Neural progenitor cell (in vitro differentiated cells): ENCODE measurements at regions not wholly inside any gene's neighbourhood (a gene's known extent, or its start where the extent isn't known, plus 50 kb on each side); places are given as distances from the start of the nearest gene placed in this dataset.

Source experiments
- DNase-seq: peaks from one replicate; pipeline ENCODE4 v3.0.0-alpha.2; 2016; ENCODE audit warnings: low spot score
- H2AFZ ChIP-seq: fragments of 200-600 bp; sonication (generic); replicated peaks from 2 replicates; pipeline ENCODE4 v1.6.1; 2016; ENCODE audit warnings: antibody characterized with exemption
- H3F3A ChIP-seq: fragments of 200-600 bp; sonication (generic); 2 replicates; pipeline ENCODE4 v1.6.1; 2016; ENCODE audit warnings: antibody characterized with exemption, low read depth
- H3K27ac ChIP-seq: fragments of 200-600 bp; sonication (generic); 2 replicates; pipeline ENCODE4 v1.5.1; 2016; ENCODE audit warnings: mild to moderate bottlenecking
- H3K27me3 ChIP-seq: fragments of 200-600 bp; sonication (generic); 2 replicates; pipeline ENCODE4 v1.6.1; 2016; ENCODE audit warnings: mild to moderate bottlenecking, moderate library complexity
- H3K36me3 ChIP-seq: fragments of 200-600 bp; sonication (generic); 2 replicates; pipeline ENCODE4 v1.5.1; 2016
- H3K4me1 ChIP-seq: fragments of 200-600 bp; sonication (generic); 2 replicates; pipeline ENCODE4 v1.6.1; 2016; ENCODE audit warnings: mixed run types
- H3K4me2 ChIP-seq: fragments of 200-600 bp; sonication (generic); 2 replicates; pipeline ENCODE4 v1.6.1; 2016
- H3K4me3 ChIP-seq: fragments of 200-600 bp; sonication (generic); 2 replicates; pipeline ENCODE4 v1.5.1; 2016
- H3K79me2 ChIP-seq: fragments of 200-600 bp; sonication (generic); 2 replicates; pipeline ENCODE4 v1.6.1; 2016; ENCODE audit warnings: low read depth
- H3K9ac ChIP-seq: fragments of 200-600 bp; sonication (generic); 2 replicates; pipeline ENCODE4 v1.6.1; 2016
- H3K9me3 ChIP-seq: fragments of 200-600 bp; sonication (generic); 2 replicates; pipeline ENCODE4 v1.5.1; 2016; ENCODE audit warnings: low read depth
- H4K20me1 ChIP-seq: fragments of 200-600 bp; sonication (generic); 2 replicates; pipeline ENCODE4 v1.6.1; 2016; ENCODE audit warnings: low read depth
- H3K27ac Mint-ChIP-seq: 3 replicates; pipeline ENCODE4 v1.8.0; 2021; ENCODE audit warnings: mixed read lengths
- H3K27me3 Mint-ChIP-seq: 2 replicates; pipeline ENCODE4 v1.8.0; 2022; ENCODE audit warnings: low read depth, mild to moderate bottlenecking, inconsistent platforms, moderate library complexity, mixed read lengths; ENCODE audit not compliant: insufficient read depth
- H3K36me3 Mint-ChIP-seq: 3 replicates; pipeline ENCODE4 v1.8.0; 2021; ENCODE audit warnings: mixed read lengths
- H3K4me1 Mint-ChIP-seq: 3 replicates; pipeline ENCODE4 v1.8.0; 2021; ENCODE audit warnings: mixed read lengths
- H3K4me3 Mint-ChIP-seq: 3 replicates; pipeline ENCODE4 v1.8.0; 2021; ENCODE audit warnings: mild to moderate bottlenecking, moderate library complexity, mixed read lengths
- H3K9me3 Mint-ChIP-seq: 3 replicates; pipeline ENCODE4 v1.8.0; 2020; ENCODE audit warnings: mixed read lengths
- CTCF ChIP-seq: fragments of 200-600 bp; sonication (generic); IDR thresholded peaks from 2 replicates; pipeline ENCODE4 v1.5.1; 2017; ENCODE audit warnings: antibody characterized with exemption, mild to moderate bottlenecking
- EZH2 ChIP-seq: fragments of 200-600 bp; sonication (generic); IDR thresholded peaks from 2 replicates; pipeline ENCODE4 v1.6.1; 2017; ENCODE audit warnings: antibody characterized with exemption, mild to moderate bottlenecking, moderate library complexity
- EZH2phosphoT487 ChIP-seq: fragments of 200-600 bp; sonication (generic); IDR thresholded peaks from 2 replicates; pipeline ENCODE4 v1.6.1; 2017; ENCODE audit warnings: antibody characterized with exemption

GRCh38 chr14:53842938-53843337, 113.7 kb downstream of the BMP4 start:
- H3K36me3 ChIP-seq, result no peaks in the 10 kb centered on the region
- no peaks in the 10 kb centered on the region for H3K79me2 ChIP-seq
- no peak overlapping the region for H2AFZ ChIP-seq
- no peaks in the 10 kb centered on the region for H3F3A ChIP-seq
- DNase-seq, result no peak
- no peaks in the 10 kb centered on the region for H3K27me3 ChIP-seq
- no peaks in the 10 kb centered on the region for H3K4me1 Mint-ChIP-seq
- peaks cover 3% of the 10 kb centered on the region for H3K9me3 Mint-ChIP-seq
- H3K27ac ChIP-seq, result no peak overlapping the region
- TF ChIP-seq EZH2 (no peak), CTCF (no peak), EZH2phosphoT487 (no peak)
- H3K4me1 ChIP-seq, result no peaks in the 10 kb centered on the region
- H3K9me3 ChIP-seq, result no peaks in the 10 kb centered on the region
- H3K27ac Mint-ChIP-seq, result no peak overlapping the region
- H3K4me3 Mint-ChIP-seq, result no peak overlapping the region
- no peak overlapping the region for H3K4me2 ChIP-seq
- H3K4me3 ChIP-seq, result no peak overlapping the region
- H4K20me1 ChIP-seq, result no peaks in the 10 kb centered on the region
- no peak overlapping the region for H3K9ac ChIP-seq
- no peaks in the 10 kb centered on the region for H3K27me3 Mint-ChIP-seq
- H3K36me3 Mint-ChIP-seq, result no peaks in the 10 kb centered on the region

GRCh38 chr14:53841109-53842099, 115.2 kb downstream of the BMP4 start:
- Mint-ChIP-seq H3K9me3 (peaks cover 6% of the 10 kb centered on the region), H3K4me1 (no peaks in the 10 kb centered on the region), H3K27me3 (no peaks in the 10 kb centered on the region), H3K4me3 (no peak overlapping the region), H3K27ac (no peak overlapping the region), H3K36me3 (no peaks in the 10 kb centered on the region)
- Histone ChIP-seq H3K36me3 (no peaks in the 10 kb centered on the region), H3K9me3 (no peaks in the 10 kb centered on the region), H2AFZ (no peak overlapping the region), H3F3A (no peaks in the 10 kb centered on the region), H3K79me2 (no peaks in the 10 kb centered on the region), H3K4me3 (no peak overlapping the region), H3K4me1 (no peaks in the 10 kb centered on the region), H3K27me3 (no peaks in the 10 kb centered on the region), H4K20me1 (no peaks in the 10 kb centered on the region), H3K4me2 (no peak overlapping the region), H3K27ac (no peak overlapping the region), H3K9ac (no peak overlapping the region)
- TF ChIP-seq EZH2 (no peak), CTCF (no peak), EZH2phosphoT487 (no peak)
- DNase-seq, result no peak

- Histone ChIP-seq H2AFZ (no peak overlapping the region), H3F3A (no peaks in the 10 kb centered on the region), H3K4me2 (no peak overlapping the region), H4K20me1 (no peaks in the 10 kb centered on the region), H3K79me2 (no peaks in the 10 kb centered on the region), H3K4me1 (no peaks in the 10 kb centered on the region), H3K9ac (no peak overlapping the region), H3K36me3 (no peaks in the 10 kb centered on the region), H3K4me3 (no peak overlapping the region), H3K27me3 (no peaks in the 10 kb centered on the region), H3K9me3 (no peaks in the 10 kb centered on the region), H3K27ac (no peak overlapping the region)
- no peak for DNase-seq
- TF ChIP-seq EZH2phosphoT487, result no peak
- no peak for TF ChIP-seq CTCF
- no peak for TF ChIP-seq EZH2
- Mint-ChIP-seq H3K36me3 (no peaks in the 10 kb centered on the region), H3K4me3 (no peak overlapping the region), H3K4me1 (no peaks in the 10 kb centered on the region), H3K27ac (no peak overlapping the region), H3K9me3 (peaks cover 6% of the 10 kb centered on the region), H3K27me3 (no peaks in the 10 kb centered on the region)
Observed at GRCh38 chr14:53840444-53840843, 116.2 kb downstream of the BMP4 start.
